ENCODE measurements at regions not wholly inside any gene's neighbourhood (a gene's known extent, or its start where the extent isn't known, plus 50 kb on each side); places are given as distances from the start of the nearest gene placed in this dataset.

- no peak for DNase-seq
Observed at GRCh38 chr13:106696719-106697118, 128.8 kb upstream of the ARGLU1 start.

- DNase-seq = no peak
Observed at GRCh38 chr13:106696140-106696539, 128.2 kb upstream of the ARGLU1 start.

- no peak for DNase-seq
Observed at GRCh38 chr13:106695139-106695538, 127.2 kb upstream of the ARGLU1 start.

GRCh38 chr13:106691861-106692260 is 123.9 kb upstream of the ARGLU1 start:
- no peak for DNase-seq

- no peak for DNase-seq
Observed at GRCh38 chr13:106691341-106691740, 123.4 kb upstream of the ARGLU1 start.

- DNase-seq = no peak
Observed at GRCh38 chr13:106690779-106691178, 122.8 kb upstream of the ARGLU1 start.

GRCh38 chr13:106689906-106690305 is 122.0 kb upstream of the ARGLU1 start:
- no peak for DNase-seq

- DNase-seq = no peak
Observed at GRCh38 chr13:106688940-106689339, 121.0 kb upstream of the ARGLU1 start.

GRCh38 chr13:106686163-106686562 is 118.2 kb upstream of the ARGLU1 start:
- DNase-seq = no peak

GRCh38 chr13:106685143-106685542 is 117.2 kb upstream of the ARGLU1 start:
- no peak for DNase-seq

- DNase-seq = peak in 1 of 58 donors; percentile 5
Observed at GRCh38 chr13:106683918-106684317, 116.0 kb upstream of the ARGLU1 start.

- peak in 14 of 58 donors; percentile 2 to 48 (median 20) for DNase-seq
Observed at GRCh38 chr13:106683179-106683578, 115.2 kb upstream of the ARGLU1 start.

GRCh38 chr13:106681997-106682396 is 114.1 kb upstream of the ARGLU1 start:
- DNase-seq = no peak

- no peak for DNase-seq
Observed at GRCh38 chr13:106681536-106681935, 113.6 kb upstream of the ARGLU1 start.

GRCh38 chr13:106680796-106681472 is 113.0 kb upstream of the ARGLU1 start:
- DNase-seq = peak in 24 of 58 donors; percentile 2 to 54 (median 24)

GRCh38 chr13:106678646-106679418 is 110.9 kb upstream of the ARGLU1 start:
- DNase-seq = no peak

GRCh38 chr13:106675311-106675710 is 107.4 kb upstream of the ARGLU1 start:
- DNase-seq = no peak

GRCh38 chr13:106660746-106661625 is 93.0 kb upstream of the ARGLU1 start:
- DNase-seq = no peak

GRCh38 chr13:106657104-106657503 is 89.2 kb upstream of the ARGLU1 start:
- no peak for DNase-seq

- DNase-seq = no peak
Observed at GRCh38 chr13:106656186-106656585, 88.2 kb upstream of the ARGLU1 start.

GRCh38 chr13:106651442-106651841 is 83.5 kb upstream of the ARGLU1 start:
- DNase-seq = no peak

GRCh38 chr13:106650690-106651205 is 82.8 kb upstream of the ARGLU1 start:
- no peak for DNase-seq

All from anterior cingulate cortex (tissue), 58 donors.